SK-N-MC (cell line): ENCODE measurements at regions not wholly inside any gene's neighbourhood (a gene's known extent, or its start where the extent isn't known, plus 50 kb on each side); places are given as distances from the start of the nearest gene placed in this dataset.

Source experiments
- EZH2 ChIP-seq: fragments of 200-600 bp; sonication (generic); IDR thresholded peaks from one replicate; pipeline ENCODE4 v1.6.1; 2017; ENCODE audit warnings: antibody characterized with exemption
- FOXP2 ChIP-seq: optimal IDR thresholded peaks from 2 replicates; pipeline ENCODE3; 2011; ENCODE audit warnings: mild to moderate bottlenecking, moderate library complexity; ENCODE audit not compliant: insufficient read depth; ENCODE audit errors: extremely low read length, control extremely low read depth
- POLR2AphosphoS5 ChIP-seq: IDR thresholded peaks from 2 replicates; pipeline ENCODE4 v1.6.1; 2012; ENCODE audit warnings: mild to moderate bottlenecking, low read depth, low read length, borderline replicate concordance

GRCh38 chr5:38752622-38753021, 93.2 kb upstream of the OSMR start:
- TF ChIP-seq EZH2 (no peak), POLR2AphosphoS5 (no peak), FOXP2 (no peak)
